Hepatocyte (in vitro differentiated cells): ENCODE measurements at regions not wholly inside any gene's neighbourhood (a gene's known extent, or its start where the extent isn't known, plus 50 kb on each side); places are given as distances from the start of the nearest gene placed in this dataset.

ENCODE experiments used
- CTCF ChIP-seq: fragments of 200-600 bp; sonication (generic); IDR thresholded peaks from 2 replicates; pipeline ENCODE4 v1.5.1; 2016; ENCODE audit warnings: antibody characterized with exemption, mild to moderate bottlenecking; ENCODE audit not compliant: poor library complexity
- EZH2 ChIP-seq: fragments of 200-600 bp; sonication (generic); IDR thresholded peaks from 2 replicates; pipeline ENCODE4 v1.6.1; 2016; ENCODE audit warnings: antibody characterized with exemption, mild to moderate bottlenecking, borderline replicate concordance
- EZH2phosphoT487 ChIP-seq: fragments of 200-600 bp; sonication (generic); IDR thresholded peaks from one replicate; pipeline ENCODE4 v1.6.1; 2018; ENCODE audit warnings: antibody characterized with exemption, mild to moderate bottlenecking, low read depth, moderate library complexity; ENCODE audit not compliant: unreplicated experiment, severe bottlenecking

- TF ChIP-seq EZH2 (no peak), CTCF (no peak), EZH2phosphoT487 (no peak)
Observed at GRCh38 chr1:217240656-217241055, 390.2 kb downstream of the GPATCH2 start.
